ENCODE measurements at regions not wholly inside any gene's neighbourhood (a gene's known extent, or its start where the extent isn't known, plus 50 kb on each side); places are given as distances from the start of the nearest gene placed in this dataset.

GRCh38 chr4:74632634-74633033 is 161.7 kb downstream of the BTC start:
- TF ChIP-seq CTCF (IDR thresholded peaks at IDR 0.05; ENCODE audit: low read length) (no peak), EZH2 (IDR thresholded peaks at IDR 0.05; ENCODE audit: borderline replicate concordance, low read length) (no peak)
